IMR-90 (cell line): ENCODE measurements at regions not wholly inside any gene's neighbourhood (a gene's known extent, or its start where the extent isn't known, plus 50 kb on each side); places are given as distances from the start of the nearest gene placed in this dataset.

Experiments used
- ATAC-seq: fragments of 200-7000 bp; cut with Tn5 transposase; 2 replicates; pipeline ENCODE4 v1.9.1; 2020; ENCODE audit warnings: low read depth, mild to moderate bottlenecking, moderate library complexity
- BruUV-seq: library from RNA; stranded (reverse); fragments of 400-500 nt; replicated peaks from 2 replicates; lab custom pipeline; 2021; lab: Mats Ljungman, UMichigan
- CTCF ChIA-PET: fragments of 300-600 bp; formaldehyde crosslinking; extraction: SDS; loops from one replicate; lab custom pipeline; 2021; ENCODE audit warnings: antibody characterized with exemption; lab: Yijun Ruan, JAX
- POLR2A ChIA-PET: fragments of 300-600 bp; sonication (Branson Sonifier 250); formaldehyde crosslinking; loops from one replicate; lab custom pipeline; 2022; ENCODE audit warnings: antibody characterized with exemption; ENCODE audit not compliant: unreplicated experiment; lab: Charles Lee
- DNase-seq: peaks from one replicate; pipeline ENCODE4 v3.0.0; 2013
- H2AFZ ChIP-seq: replicated peaks from 2 replicates; pipeline ENCODE3; 2013; ENCODE audit warnings: low read length, mild to moderate bottlenecking; ENCODE audit not compliant: poor library complexity
- H2AK5ac ChIP-seq: 2 replicates; pipeline ENCODE4 v1.6.1; 2013; ENCODE audit warnings: low read depth, low read length, inconsistent platforms
- H2AK9ac ChIP-seq: replicated peaks from 2 replicates; pipeline ENCODE3; 2013; ENCODE audit warnings: mild to moderate bottlenecking, low read depth, low read length, moderate library complexity; ENCODE audit not compliant: poor library complexity
- H2BK120ac ChIP-seq: 2 replicates; pipeline ENCODE4 v1.6.1; 2013; ENCODE audit warnings: low read depth, low read length, inconsistent platforms
- H2BK15ac ChIP-seq: 3 replicates; pipeline ENCODE4 v1.6.1; 2013; ENCODE audit warnings: low read depth, low read length, inconsistent platforms
- H2BK20ac ChIP-seq: 2 replicates; pipeline ENCODE4 v1.6.1; 2013; ENCODE audit warnings: low read depth, mild to moderate bottlenecking, inconsistent platforms, low read length, moderate library complexity
- H2BK5ac ChIP-seq: 2 replicates; pipeline ENCODE4 v1.6.1; 2013; ENCODE audit warnings: mild to moderate bottlenecking, low read depth, low read length, inconsistent platforms; ENCODE audit not compliant: poor library complexity, severe bottlenecking
- H3K14ac ChIP-seq: replicated peaks from 2 replicates; pipeline ENCODE4 v1.6.1; 2013; ENCODE audit warnings: low read depth, low read length, inconsistent platforms
- H3K18ac ChIP-seq: 2 replicates; pipeline ENCODE4 v1.6.1; 2013; ENCODE audit warnings: low read depth, low read length, control low read depth
- H3K23ac ChIP-seq: 2 replicates; pipeline ENCODE4 v1.6.1; 2013; ENCODE audit warnings: low read depth, low read length, inconsistent platforms
- H3K27ac ChIP-seq: 2 replicates; pipeline ENCODE4 v1.5.1; 2013; ENCODE audit warnings: mild to moderate bottlenecking, control low read depth, low read length; ENCODE audit not compliant: insufficient read depth
- H3K27me3 ChIP-seq: 2 replicates; pipeline ENCODE4 v1.6.1; 2013; ENCODE audit warnings: low read length; ENCODE audit not compliant: control insufficient read depth, insufficient read depth
- H3K36me3 ChIP-seq: 2 replicates; pipeline ENCODE4 v1.6.1; 2013; ENCODE audit warnings: low read length, mixed read lengths; ENCODE audit not compliant: control insufficient read depth, insufficient read depth
- H3K4ac ChIP-seq: 2 replicates; pipeline ENCODE4 v1.6.1; 2013; ENCODE audit warnings: low read depth, low read length, inconsistent platforms
- H3K4me1 ChIP-seq: 2 replicates; pipeline ENCODE4 v1.6.1; 2013; ENCODE audit warnings: low read length, mixed read lengths; ENCODE audit not compliant: control insufficient read depth, insufficient read depth
- H3K4me2 ChIP-seq: 2 replicates; pipeline ENCODE4 v1.6.1; 2013; ENCODE audit warnings: low read depth, mild to moderate bottlenecking, control low read depth, low read length, moderate library complexity
- H3K4me3 ChIP-seq: 2 replicates; pipeline ENCODE4 v1.5.1; 2013; ENCODE audit warnings: low read depth, mild to moderate bottlenecking, control low read depth, low read length, moderate library complexity; ENCODE audit not compliant: insufficient read depth
- H3K56ac ChIP-seq: 2 replicates; pipeline ENCODE4 v1.6.1; 2013; ENCODE audit warnings: low read length, inconsistent platforms; ENCODE audit not compliant: insufficient read depth; ENCODE audit errors: extremely low read depth
- H3K79me1 ChIP-seq, 2 experiments: 2 replicates each; pipeline ENCODE4 v1.6.1; 2013; ENCODE audit warnings: low read length in 2 of 2, inconsistent platforms in 1 of 2, low read depth in 1 of 2
- H3K9ac ChIP-seq: 2 replicates; pipeline ENCODE4 v1.6.1; 2013; ENCODE audit warnings: low read depth, low read length, control low read depth
- H3K9me1 ChIP-seq: 2 replicates; pipeline ENCODE4 v1.6.1; 2013; ENCODE audit warnings: low read length, inconsistent platforms; ENCODE audit not compliant: insufficient read depth
- H3K9me3 ChIP-seq: 2 replicates; pipeline ENCODE4 v1.6.1; 2013; ENCODE audit warnings: low read length; ENCODE audit not compliant: control insufficient read depth, insufficient read depth
- H4K20me1 ChIP-seq: 2 replicates; pipeline ENCODE4 v1.6.1; 2013; ENCODE audit warnings: low read length, inconsistent platforms; ENCODE audit not compliant: insufficient read depth
- H4K5ac ChIP-seq: 2 replicates; pipeline ENCODE4 v1.6.1; 2013; ENCODE audit warnings: mild to moderate bottlenecking, low read depth, low read length, control low read depth
- H4K8ac ChIP-seq, 2 experiments: 2 replicates each; pipeline ENCODE4 v1.6.1; 2013; ENCODE audit warnings: low read depth in 2 of 2, low read length in 2 of 2, control low read depth in 1 of 2, inconsistent platforms in 1 of 2
- H4K91ac ChIP-seq: 2 replicates; pipeline ENCODE4 v1.6.1; 2013; ENCODE audit warnings: low read depth, low read length, inconsistent platforms; ENCODE audit not compliant: insufficient read depth
- BHLHE40 ChIP-seq: fragments of 150-350 bp; IDR thresholded peaks from 2 replicates; pipeline ENCODE4 v1.6.1; 2016; ENCODE audit warnings: mild to moderate bottlenecking, low read depth, low read length
- CEBPB ChIP-seq: IDR thresholded peaks from 2 replicates; pipeline ENCODE4 v1.6.1; 2012; ENCODE audit warnings: low read depth, low read length, improper control_type of control experiment
- CHD1 ChIP-seq: IDR thresholded peaks from 2 replicates; pipeline ENCODE4 v1.6.1; 2012; ENCODE audit warnings: low read depth, low read length, improper control_type of control experiment
- CTCF ChIP-seq: conservative IDR thresholded peaks from 2 replicates; pipeline ENCODE4 v1.5.1; 2012; ENCODE audit warnings: mild to moderate bottlenecking, low read depth, low read length, improper control_type of control experiment
- ELK1 ChIP-seq: fragments of 150-350 bp; IDR thresholded peaks from 2 replicates; pipeline ENCODE4 v1.6.1; 2016; ENCODE audit warnings: low read depth, mild to moderate bottlenecking, low read length, moderate library complexity, borderline replicate concordance
- FOS ChIP-seq: fragments of 150-350 bp; IDR thresholded peaks from 2 replicates; pipeline ENCODE4 v1.6.1; 2016; ENCODE audit warnings: low read depth, low read length
- MAFK ChIP-seq: IDR thresholded peaks from 2 replicates; pipeline ENCODE4 v1.6.1; 2012; ENCODE audit warnings: low read depth, low read length, improper control_type of control experiment
- MAZ ChIP-seq: IDR thresholded peaks from 2 replicates; pipeline ENCODE4 v1.6.1; 2012; ENCODE audit warnings: low read depth, mild to moderate bottlenecking, low read length, improper control_type of control experiment, moderate library complexity, borderline replicate concordance
- MXI1 ChIP-seq: IDR thresholded peaks from 2 replicates; pipeline ENCODE4 v1.6.1; 2012; ENCODE audit warnings: low read depth, mild to moderate bottlenecking, low read length, moderate library complexity, borderline replicate concordance
- NFE2L2 ChIP-seq: fragments of 150-350 bp; IDR thresholded peaks from 2 replicates; pipeline ENCODE4 v1.6.1; 2016; ENCODE audit warnings: low read depth, mild to moderate bottlenecking, low read length
- POLR2A ChIP-seq: IDR thresholded peaks from 2 replicates; pipeline ENCODE4 v1.6.1; 2012; ENCODE audit warnings: mild to moderate bottlenecking, low read depth, low read length
- RAD21 ChIP-seq: IDR thresholded peaks from 2 replicates; pipeline ENCODE4 v1.6.1; 2012; ENCODE audit warnings: low read length, improper control_type of control experiment
- RCOR1 ChIP-seq: IDR thresholded peaks from 2 replicates; pipeline ENCODE4 v1.6.1; 2012; ENCODE audit warnings: mild to moderate bottlenecking, low read length, improper control_type of control experiment; ENCODE audit not compliant: insufficient replicate concordance
- RFX5 ChIP-seq: IDR thresholded peaks from 2 replicates; pipeline ENCODE4 v1.8.0; 2012; ENCODE audit warnings: low read depth, mild to moderate bottlenecking, low read length, moderate library complexity
- SMC3 ChIP-seq: fragments of 150-350 bp; IDR thresholded peaks from 2 replicates; pipeline ENCODE4 v1.6.1; 2016; ENCODE audit warnings: low read depth, mild to moderate bottlenecking, antibody characterized with exemption, low read length, moderate library complexity
- USF2 ChIP-seq: fragments of 150-350 bp; IDR thresholded peaks from 2 replicates; pipeline ENCODE4 v1.6.1; 2017; ENCODE audit warnings: mild to moderate bottlenecking, antibody characterized with exemption, low read length, low read depth
- dilution Hi-C: fragments of 300-500 bp; cut with HindIII; formaldehyde crosslinking; loops from one replicate; pipeline ENCODE4 v1.14.3; 2018; ENCODE audit warnings: low sequenced_read_pairs; ENCODE audit not compliant: unreplicated experiment
- in situ Hi-C: fragments of 300-500 bp; cut with MboI; formaldehyde crosslinking; loops from 3 replicates; pipeline ENCODE4 v1.14.3; 2019; ENCODE audit warnings: low sequenced_read_pairs, inconsistent platforms, mixed read lengths
- intact Hi-C: fragments of 100-400 bp; cut with micrococcal nuclease; formaldehyde crosslinking; loops from 2 replicates; pipeline ENCODE4 v1.10.0; 2022

- Histone ChIP-seq H3K18ac (no peak overlapping the region), H3K4me3 (no peak overlapping the region), H3K36me3 (no peaks in the 10 kb centered on the region), H3K14ac (no peak overlapping the region), H2AK9ac (no peak overlapping the region), H4K8ac (no peak overlapping the region), H2BK15ac (no peak overlapping the region), H3K4me2 (no peak overlapping the region), H3K9me3 (no peaks in the 10 kb centered on the region), H2BK120ac (no peak overlapping the region), H2AFZ (no peak overlapping the region), H3K4me1 (peaks cover 2% of the 10 kb centered on the region; the same call in 1 of the 2 replicates), H3K27me3 (no peaks in the 10 kb centered on the region), H3K9me1 (no peaks in the 10 kb centered on the region), H2AK5ac (no peak overlapping the region), H3K79me1 (no peaks in the 10 kb centered on the region), H3K56ac (no peak overlapping the region), H3K23ac (no peak overlapping the region), H4K5ac (no peak overlapping the region), H2BK20ac (no peak overlapping the region), H3K4ac (no peak overlapping the region), H3K27ac (no peak overlapping the region), H2BK5ac (no peak overlapping the region), H3K9ac (no peak overlapping the region), H4K20me1 (no peaks in the 10 kb centered on the region), H4K91ac (no peak overlapping the region)
- ChIA-PET POLR2A (no interaction called here), CTCF (interaction anchor here (0.6 kb wide), 1 partner anchor 20 kb away, joined by 4 read pairs; no protein-coding TSS in a partner anchor)
- ATAC-seq (peak; percentile 42), DNase-seq (peak; percentile 9)
- intact Hi-C loops: no loop called here
- in situ Hi-C loops: no loop called here
- TF ChIP-seq CHD1: no peak
- TF ChIP-seq CTCF: no peak
- no peak for TF ChIP-seq CEBPB
- TF ChIP-seq RCOR1: no peak
- TF ChIP-seq ELK1: no peak
- no peak for TF ChIP-seq POLR2A
- TF ChIP-seq RFX5: no peak
- no peak for TF ChIP-seq FOS
- TF ChIP-seq USF2: no peak
- TF ChIP-seq RAD21: no peak
- no peak for TF ChIP-seq MAZ
- no peak for TF ChIP-seq SMC3
- no peak for TF ChIP-seq NFE2L2
- TF ChIP-seq MAFK: no peak
- no peak for TF ChIP-seq BHLHE40
- no peak for TF ChIP-seq MXI1
- dilution Hi-C loops: no loop called here
- BruUV-seq: no TSS peak
These were observed 531.4 kb downstream of the CDH11 start for GRCh38 chr16:64590513-64590912.
